Neural progenitor cell (in vitro differentiated cells): ENCODE measurements at regions not wholly inside any gene's neighbourhood (a gene's known extent, or its start where the extent isn't known, plus 50 kb on each side); places are given as distances from the start of the nearest gene placed in this dataset.

Source experiments
- CTCF ChIP-seq: fragments of 200-600 bp; sonication (generic); IDR thresholded peaks from 2 replicates; pipeline ENCODE4 v1.5.1; 2017; ENCODE audit warnings: antibody characterized with exemption, mild to moderate bottlenecking
- EZH2phosphoT487 ChIP-seq: fragments of 200-600 bp; sonication (generic); IDR thresholded peaks from 2 replicates; pipeline ENCODE4 v1.6.1; 2017; ENCODE audit warnings: antibody characterized with exemption

- no peak for TF ChIP-seq CTCF
- no peak for TF ChIP-seq EZH2phosphoT487
These were observed 63.7 kb upstream of the ALDH1B1 start for GRCh38 chr9:38328765-38329164.
